GM18867 (cell line): ENCODE measurements at regions not wholly inside any gene's neighbourhood (a gene's known extent, or its start where the extent isn't known, plus 50 kb on each side); places are given as distances from the start of the nearest gene placed in this dataset.
"Not testable (repeated sequence)": the region's sequence is repeated elsewhere in the genome, so short reads cannot be mapped to it uniquely, and the experiment has no call there.

Experiments used
- ATAC-seq: cut with Tn5 transposase; IDR thresholded peaks from one replicate; pipeline ENCODE4 v1.9.1; 2021; ENCODE audit warnings: mild to moderate bottlenecking, moderate library complexity; ENCODE audit not compliant: unreplicated experiment

GRCh38 chr4:126386512-126386911 lies 1071.8 kb downstream of the FAT4 start:
- ATAC-seq: no peak

GRCh38 chr4:126395664-126396063 lies 1080.9 kb downstream of the FAT4 start:
- no peak for ATAC-seq

GRCh38 chr4:126396121-126396520 lies 1081.4 kb downstream of the FAT4 start:
- ATAC-seq: no peak

GRCh38 chr4:126396703-126397102 lies 1081.9 kb downstream of the FAT4 start:
- no peak for ATAC-seq

- ATAC-seq: no peak
Observed at GRCh38 chr4:126404549-126404948, 1089.8 kb downstream of the FAT4 start.

- ATAC-seq: peak; percentile 45
Observed at GRCh38 chr4:126405369-126405982, 1090.7 kb downstream of the FAT4 start.

GRCh38 chr4:126409746-126410145 lies 1095.0 kb downstream of the FAT4 start:
- ATAC-seq: no peak

- no peak for ATAC-seq
Observed at GRCh38 chr4:126411047-126411446, 1096.3 kb downstream of the FAT4 start.

GRCh38 chr4:126412310-126412709 lies 1097.6 kb downstream of the FAT4 start:
- not testable (repeated sequence) for ATAC-seq

- no peak for ATAC-seq
Observed at GRCh38 chr4:126414741-126415140, 1100.0 kb downstream of the FAT4 start.

- ATAC-seq: no peak
Observed at GRCh38 chr4:126419266-126419665, 1104.5 kb downstream of the FAT4 start.

GRCh38 chr4:126427853-126428252 lies 1113.1 kb downstream of the FAT4 start:
- ATAC-seq: no peak

GRCh38 chr4:126431049-126431448 lies 1116.3 kb downstream of the FAT4 start:
- ATAC-seq: no peak

- no peak for ATAC-seq
Observed at GRCh38 chr4:126435491-126435890, 1120.7 kb downstream of the FAT4 start.

GRCh38 chr4:126440297-126440696 lies 1125.5 kb downstream of the FAT4 start:
- no peak for ATAC-seq

- ATAC-seq: no peak
Observed at GRCh38 chr4:126441173-126442035, 1126.6 kb downstream of the FAT4 start.

GRCh38 chr4:126445596-126445995 lies 1130.8 kb downstream of the FAT4 start:
- ATAC-seq: no peak

GRCh38 chr4:126446917-126447316 lies 1132.2 kb downstream of the FAT4 start:
- no peak for ATAC-seq

- ATAC-seq: no peak
Observed at GRCh38 chr4:126448086-126448845, 1133.5 kb downstream of the FAT4 start.

GRCh38 chr4:126451237-126451873 lies 1136.6 kb downstream of the FAT4 start:
- ATAC-seq: no peak

GRCh38 chr4:126455865-126456264 lies 1141.1 kb downstream of the FAT4 start:
- ATAC-seq: no peak
